ENCODE measurements at regions not wholly inside any gene's neighbourhood (a gene's known extent, or its start where the extent isn't known, plus 50 kb on each side); places are given as distances from the start of the nearest gene placed in this dataset.

GRCh38 chr17:33436321-33436720 is 143.2 kb upstream of the ASIC2 start:
- H3K4me3 Mint-ChIP-seq, result no peak overlapping the region
- no peak for DNase-seq
- H3K27ac Mint-ChIP-seq, result no peak overlapping the region
- H3K9me3 Mint-ChIP-seq, result no peaks in the 10 kb centered on the region
- no peaks in the 10 kb centered on the region for H3K4me1 Mint-ChIP-seq
- no peaks in the 10 kb centered on the region for H3K36me3 Mint-ChIP-seq
- H3K27me3 Mint-ChIP-seq (ENCODE audit: low read depth in 3 of 3), result peaks cover 2 to 7% (median 2%) of the 10 kb centered on the region in 3 donors

- no peaks in the 10 kb centered on the region for H3K36me3 Mint-ChIP-seq
- DNase-seq, result no peak
- H3K4me1 Mint-ChIP-seq, result no peaks in the 10 kb centered on the region
- no peak overlapping the region for H3K4me3 Mint-ChIP-seq
- no peak overlapping the region for H3K27ac Mint-ChIP-seq
- H3K9me3 Mint-ChIP-seq, result peaks cover 0 to 3% (median 0%) of the 10 kb centered on the region in 6 donors
- peaks cover 2 to 5% (median 4%) of the 10 kb centered on the region in 3 donors for H3K27me3 Mint-ChIP-seq (ENCODE audit: low read depth in 3 of 3)
Observed at GRCh38 chr17:33438139-33438538, 145.0 kb upstream of the ASIC2 start.

- H3K27me3 Mint-ChIP-seq (ENCODE audit: low read depth in 3 of 3), result peaks cover 0 to 5% (median 4%) of the 10 kb centered on the region in 3 donors
- no peaks in the 10 kb centered on the region for H3K36me3 Mint-ChIP-seq
- H3K9me3 Mint-ChIP-seq, result peaks cover 0 to 4% (median 0%) of the 10 kb centered on the region in 6 donors
- no peak overlapping the region for H3K4me3 Mint-ChIP-seq
- H3K4me1 Mint-ChIP-seq, result no peaks in the 10 kb centered on the region
- DNase-seq, result no peak
- H3K27ac Mint-ChIP-seq, result no peak overlapping the region
Observed at GRCh38 chr17:33438578-33438977, 145.5 kb upstream of the ASIC2 start.

GRCh38 chr17:33442320-33442719 is 149.2 kb upstream of the ASIC2 start:
- DNase-seq, result no peak
- H3K9me3 Mint-ChIP-seq, result peaks cover 0 to 4% (median under 1%) of the 10 kb centered on the region in 6 donors
- H3K4me3 Mint-ChIP-seq, result no peak overlapping the region
- peaks cover 0 to 11% (median 0%) of the 10 kb centered on the region in 3 donors for H3K27me3 Mint-ChIP-seq (ENCODE audit: low read depth in 3 of 3)
- H3K4me1 Mint-ChIP-seq, result no peaks in the 10 kb centered on the region
- no peaks in the 10 kb centered on the region for H3K36me3 Mint-ChIP-seq
- H3K27ac Mint-ChIP-seq, result no peak overlapping the region

- Mint-ChIP-seq H3K9me3 (peaks cover 0 to 4% (median under 1%) of the 10 kb centered on the region in 6 donors), H3K4me3 (no peak overlapping the region), H3K4me1 (no peaks in the 10 kb centered on the region), H3K27ac (no peak overlapping the region), H3K36me3 (no peaks in the 10 kb centered on the region), H3K27me3 (ENCODE audit: low read depth in 3 of 3) (peaks cover 0 to 11% (median 3%) of the 10 kb centered on the region in 3 donors)
- DNase-seq, result no peak
Observed at GRCh38 chr17:33444731-33445130, 151.6 kb upstream of the ASIC2 start.

- Mint-ChIP-seq H3K4me1 (no peaks in the 10 kb centered on the region), H3K27ac (no peak overlapping the region)
- DNase-seq, result no peak
Observed at GRCh38 chr17:33447090-33447489, 154.0 kb upstream of the ASIC2 start.

GRCh38 chr17:33451221-33451620 is 158.1 kb upstream of the ASIC2 start:
- Mint-ChIP-seq H3K36me3 (no peaks in the 10 kb centered on the region), H3K4me3 (no peak overlapping the region), H3K4me1 (no peaks in the 10 kb centered on the region), H3K9me3 (peaks cover 0 to 4% (median 0%) of the 10 kb centered on the region in 6 donors), H3K27me3 (ENCODE audit: low read depth in 3 of 3) (peaks cover 2 to 8% (median 4%) of the 10 kb centered on the region in 3 donors), H3K27ac (no peak overlapping the region)
- no peak for DNase-seq

More at GRCh38 chr17:33447090-33447489, 154.0 kb upstream of the ASIC2 start:
- no peak overlapping the region for H3K4me3 Mint-ChIP-seq
- H3K27me3 Mint-ChIP-seq (ENCODE audit: low read depth in 3 of 3), result peaks cover 0 to 11% (median 3%) of the 10 kb centered on the region in 3 donors
- no peaks in the 10 kb centered on the region for H3K36me3 Mint-ChIP-seq
- H3K9me3 Mint-ChIP-seq, result peaks cover 0 to 4% (median under 1%) of the 10 kb centered on the region in 6 donors

GRCh38 chr17:33457477-33457876 is 164.4 kb upstream of the ASIC2 start:
- Mint-ChIP-seq H3K4me1 (no peaks in the 10 kb centered on the region), H3K36me3 (no peaks in the 10 kb centered on the region), H3K27ac (no peak overlapping the region), H3K27me3 (ENCODE audit: low read depth in 3 of 3) (peaks cover 6 to 12% (median 9%) of the 10 kb centered on the region in 3 donors), H3K4me3 (no peak overlapping the region), H3K9me3 (peaks cover 0 to 4% (median 0%) of the 10 kb centered on the region in 6 donors)
- no peak for DNase-seq

GRCh38 chr17:33459078-33459940 is 166.2 kb upstream of the ASIC2 start:
- Mint-ChIP-seq H3K4me3 (no peak overlapping the region), H3K27me3 (ENCODE audit: low read depth in 3 of 3) (peaks cover 5 to 12% (median 9%) of the 10 kb centered on the region in 3 donors), H3K36me3 (no peaks in the 10 kb centered on the region), H3K27ac (no peak overlapping the region), H3K9me3 (peaks cover 0 to 4% (median 0%) of the 10 kb centered on the region in 6 donors), H3K4me1 (no peaks in the 10 kb centered on the region)
- no peak for DNase-seq

GRCh38 chr17:33460781-33461450 is 167.8 kb upstream of the ASIC2 start:
- Mint-ChIP-seq H3K27me3 (ENCODE audit: low read depth in 3 of 3) (peaks cover 2 to 11% (median 9%) of the 10 kb centered on the region in 3 donors), H3K36me3 (no peaks in the 10 kb centered on the region), H3K27ac (no peak overlapping the region), H3K4me3 (no peak overlapping the region), H3K9me3 (peaks cover 0 to 4% (median 0%) of the 10 kb centered on the region in 6 donors), H3K4me1 (no peaks in the 10 kb centered on the region)
- DNase-seq, result no peak

- DNase-seq, result no peak
- H3K9me3 Mint-ChIP-seq, result peaks cover 0 to 2% (median 0%) of the 10 kb centered on the region in 6 donors
- no peaks in the 10 kb centered on the region for H3K36me3 Mint-ChIP-seq
- no peak overlapping the region for H3K27ac Mint-ChIP-seq
- H3K4me1 Mint-ChIP-seq, result no peaks in the 10 kb centered on the region
- H3K27me3 Mint-ChIP-seq (ENCODE audit: low read depth in 3 of 3), result peaks cover 0 to 6% (median 0%) of the 10 kb centered on the region in 3 donors
- H3K4me3 Mint-ChIP-seq, result no peak overlapping the region
Observed at GRCh38 chr17:33463887-33464286, 170.8 kb upstream of the ASIC2 start.

GRCh38 chr17:33464669-33465280 is 171.7 kb upstream of the ASIC2 start:
- Mint-ChIP-seq H3K4me3 (no peak overlapping the region), H3K27me3 (ENCODE audit: low read depth in 3 of 3) (peaks cover 0 to 9% (median 0%) of the 10 kb centered on the region in 3 donors), H3K4me1 (no peaks in the 10 kb centered on the region), H3K9me3 (peaks cover 0 to 2% (median 0%) of the 10 kb centered on the region in 6 donors), H3K27ac (no peak overlapping the region), H3K36me3 (no peaks in the 10 kb centered on the region)
- no peak for DNase-seq

- no peak overlapping the region for H3K27ac Mint-ChIP-seq
- H3K4me1 Mint-ChIP-seq, result no peaks in the 10 kb centered on the region
- H3K9me3 Mint-ChIP-seq, result no peaks in the 10 kb centered on the region
- H3K4me3 Mint-ChIP-seq, result no peak overlapping the region
- DNase-seq, result no peak
- no peaks in the 10 kb centered on the region for H3K36me3 Mint-ChIP-seq
- H3K27me3 Mint-ChIP-seq (ENCODE audit: low read depth in 3 of 3), result peaks cover 0 to 8% (median 0%) of the 10 kb centered on the region in 3 donors
Observed at GRCh38 chr17:33469421-33469820, 176.3 kb upstream of the ASIC2 start.

- H3K4me1 Mint-ChIP-seq, result no peaks in the 10 kb centered on the region
- no peak overlapping the region for H3K4me3 Mint-ChIP-seq
- no peak overlapping the region for H3K27ac Mint-ChIP-seq
- H3K9me3 Mint-ChIP-seq, result no peaks in the 10 kb centered on the region
- DNase-seq, result no peak
- H3K27me3 Mint-ChIP-seq (ENCODE audit: low read depth in 3 of 3), result peaks cover 2 to 10% (median 2%) of the 10 kb centered on the region in 3 donors
- H3K36me3 Mint-ChIP-seq, result no peaks in the 10 kb centered on the region
Observed at GRCh38 chr17:33469911-33470310, 176.8 kb upstream of the ASIC2 start.

Measured in immature natural killer cell (primary cell).